IMR-90 (cell line): ENCODE measurements at regions not wholly inside any gene's neighbourhood (a gene's known extent, or its start where the extent isn't known, plus 50 kb on each side); places are given as distances from the start of the nearest gene placed in this dataset.

Source experiments
- CEBPB ChIP-seq: IDR thresholded peaks from 2 replicates; pipeline ENCODE4 v1.6.1; 2012; ENCODE audit warnings: low read depth, low read length, improper control_type of control experiment
- CTCF ChIP-seq: conservative IDR thresholded peaks from 2 replicates; pipeline ENCODE4 v1.5.1; 2012; ENCODE audit warnings: mild to moderate bottlenecking, low read depth, low read length, improper control_type of control experiment
- MXI1 ChIP-seq: IDR thresholded peaks from 2 replicates; pipeline ENCODE4 v1.6.1; 2012; ENCODE audit warnings: low read depth, mild to moderate bottlenecking, low read length, moderate library complexity, borderline replicate concordance
- POLR2A ChIP-seq: IDR thresholded peaks from 2 replicates; pipeline ENCODE4 v1.6.1; 2012; ENCODE audit warnings: mild to moderate bottlenecking, low read depth, low read length
- RAD21 ChIP-seq: IDR thresholded peaks from 2 replicates; pipeline ENCODE4 v1.6.1; 2012; ENCODE audit warnings: low read length, improper control_type of control experiment
- SMC3 ChIP-seq: fragments of 150-350 bp; IDR thresholded peaks from 2 replicates; pipeline ENCODE4 v1.6.1; 2016; ENCODE audit warnings: low read depth, mild to moderate bottlenecking, antibody characterized with exemption, low read length, moderate library complexity

GRCh38 chr7:79683916-79684315, 230.4 kb upstream of the MAGI2 start:
- no peak for TF ChIP-seq CTCF
- TF ChIP-seq POLR2A = no peak
- TF ChIP-seq RAD21 = no peak
- TF ChIP-seq MXI1 = no peak
- no peak for TF ChIP-seq CEBPB
- no peak for TF ChIP-seq SMC3
